ENCODE measurements at regions not wholly inside any gene's neighbourhood (a gene's known extent, or its start where the extent isn't known, plus 50 kb on each side); places are given as distances from the start of the nearest gene placed in this dataset.

DNA sequence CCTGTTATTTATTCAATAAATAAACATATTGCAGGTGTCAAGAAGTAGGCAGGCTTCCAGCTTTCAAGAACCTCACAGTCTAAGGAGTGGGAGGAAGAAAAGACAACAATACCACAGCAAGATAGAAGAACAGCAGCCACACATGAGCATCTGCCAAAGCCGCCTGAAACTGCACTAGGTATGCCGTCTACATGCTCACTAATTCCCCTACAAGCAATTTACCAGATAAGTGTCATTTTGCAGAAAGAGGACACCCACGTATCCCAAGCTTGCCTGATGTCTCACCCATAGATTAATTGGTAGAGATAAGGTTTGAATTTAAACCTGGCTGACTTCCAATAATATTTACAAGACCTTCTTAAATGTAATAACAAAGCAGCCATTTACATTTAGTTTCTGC, 439.4 kb upstream of the CPEB2 start:
- no peak for DNase-seq (ENCODE audit: low read depth)
- Histone ChIP-seq H3K4me3 (ENCODE audit: low read length) (no peak overlapping the region), H3K9ac (ENCODE audit: low read length) (no peak overlapping the region), H3K9me3 (ENCODE audit: control insufficient read depth, low read length) (no peaks in the 10 kb centered on the region), H3K27me3 (replicated peaks; ENCODE audit: control insufficient read depth, insufficient read depth, low read length) (no peaks in the 10 kb centered on the region), H3K36me3 (ENCODE audit: control insufficient read depth, insufficient read depth, low read length, severe bottlenecking) (no peaks in the 10 kb centered on the region), H3K4me1 (ENCODE audit: control insufficient read depth, insufficient read depth, low read length) (peaks cover 4% of the 10 kb centered on the region)

DNA sequence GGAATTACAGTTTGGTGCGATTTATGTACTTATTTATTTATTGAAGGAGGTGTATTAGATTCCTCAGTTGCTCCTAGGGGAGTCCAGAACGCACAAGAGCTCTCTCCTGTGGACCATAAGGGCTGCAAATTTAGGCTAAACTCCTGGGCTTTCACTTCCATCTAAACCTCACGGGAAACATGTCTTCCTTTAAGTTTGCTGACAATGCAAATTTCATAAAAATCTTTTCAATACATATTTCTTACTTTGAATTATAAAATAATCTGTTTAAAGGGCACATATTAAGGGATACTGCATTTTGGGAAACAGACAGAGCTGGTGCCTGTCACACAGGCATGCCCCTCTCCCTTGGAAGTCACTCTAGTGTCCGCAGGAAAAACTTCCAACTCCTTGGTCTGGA, 438.0 kb upstream of the CPEB2 start:
- no peak overlapping the region for H3K4me3 ChIP-seq (ENCODE audit: low read length)
- no peak for DNase-seq (ENCODE audit: low read depth)
- peaks cover 4% of the 10 kb centered on the region for H3K4me1 ChIP-seq (ENCODE audit: control insufficient read depth, insufficient read depth, low read length)
- H3K36me3 ChIP-seq (ENCODE audit: control insufficient read depth, insufficient read depth, low read length, severe bottlenecking) = no peaks in the 10 kb centered on the region
- no peaks in the 10 kb centered on the region for H3K9me3 ChIP-seq (ENCODE audit: control insufficient read depth, low read length)
- no peaks in the 10 kb centered on the region for H3K27me3 ChIP-seq (replicated peaks; ENCODE audit: control insufficient read depth, insufficient read depth, low read length)
- no peak overlapping the region for H3K9ac ChIP-seq (ENCODE audit: low read length)

DNA sequence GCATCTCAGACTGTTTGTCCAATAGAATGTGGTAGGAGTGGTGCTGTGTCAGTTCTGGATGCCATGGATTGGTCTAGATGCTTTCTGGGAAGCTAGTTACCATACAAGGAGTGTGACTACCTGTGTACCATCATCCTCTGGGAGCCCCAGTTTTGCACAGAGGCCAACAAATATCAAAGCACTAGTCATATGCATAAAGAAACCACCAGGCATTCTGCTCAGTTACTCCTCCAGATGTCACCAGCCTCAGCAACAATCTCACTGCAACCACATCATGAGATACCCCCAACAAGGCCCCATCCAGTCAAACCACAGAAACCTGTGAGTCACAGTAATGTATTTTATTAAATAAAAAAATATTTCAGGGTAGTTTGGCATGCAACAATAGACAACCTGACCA, 435.8 kb upstream of the CPEB2 start:
- Histone ChIP-seq H3K27me3 (replicated peaks; ENCODE audit: control insufficient read depth, insufficient read depth, low read length) (no peaks in the 10 kb centered on the region), H3K4me1 (ENCODE audit: control insufficient read depth, insufficient read depth, low read length) (peaks cover 4% of the 10 kb centered on the region), H3K9ac (ENCODE audit: low read length) (no peak overlapping the region), H3K36me3 (ENCODE audit: control insufficient read depth, insufficient read depth, low read length, severe bottlenecking) (no peaks in the 10 kb centered on the region), H3K4me3 (ENCODE audit: low read length) (no peak overlapping the region), H3K9me3 (ENCODE audit: control insufficient read depth, low read length) (no peaks in the 10 kb centered on the region)
- peak; percentile 30 for DNase-seq (ENCODE audit: low read depth)

DNA sequence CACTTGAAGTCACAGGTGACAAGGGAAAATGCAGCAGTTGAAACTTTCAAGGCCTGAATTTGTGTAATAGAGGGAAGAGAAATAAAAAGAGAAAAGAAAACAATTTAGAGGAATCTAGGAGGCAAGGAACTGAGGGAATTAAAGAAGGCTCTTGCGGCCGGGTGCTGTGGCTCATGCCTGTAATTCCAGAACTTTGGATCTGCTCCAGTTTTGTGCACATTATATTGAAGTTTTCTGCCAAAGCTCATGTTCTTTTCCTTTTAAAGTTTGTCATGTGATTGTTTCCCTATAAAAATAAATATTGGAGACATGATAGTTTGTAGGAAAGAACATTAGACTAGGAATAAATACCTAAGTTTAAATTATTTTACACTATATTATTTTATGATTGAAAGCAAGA, 433.9 kb upstream of the CPEB2 start:
- peak; percentile 7 for DNase-seq (ENCODE audit: low read depth)
- no peaks in the 10 kb centered on the region for H3K27me3 ChIP-seq (replicated peaks; ENCODE audit: control insufficient read depth, insufficient read depth, low read length)
- H3K4me3 ChIP-seq (ENCODE audit: low read length) = no peak overlapping the region
- no peaks in the 10 kb centered on the region for H3K36me3 ChIP-seq (ENCODE audit: control insufficient read depth, insufficient read depth, low read length, severe bottlenecking)
- H3K4me1 ChIP-seq (ENCODE audit: control insufficient read depth, insufficient read depth, low read length) = peaks cover 4% of the 10 kb centered on the region
- H3K9ac ChIP-seq (ENCODE audit: low read length) = no peak overlapping the region
- peaks cover 2% of the 10 kb centered on the region for H3K9me3 ChIP-seq (ENCODE audit: control insufficient read depth, low read length)

DNA sequence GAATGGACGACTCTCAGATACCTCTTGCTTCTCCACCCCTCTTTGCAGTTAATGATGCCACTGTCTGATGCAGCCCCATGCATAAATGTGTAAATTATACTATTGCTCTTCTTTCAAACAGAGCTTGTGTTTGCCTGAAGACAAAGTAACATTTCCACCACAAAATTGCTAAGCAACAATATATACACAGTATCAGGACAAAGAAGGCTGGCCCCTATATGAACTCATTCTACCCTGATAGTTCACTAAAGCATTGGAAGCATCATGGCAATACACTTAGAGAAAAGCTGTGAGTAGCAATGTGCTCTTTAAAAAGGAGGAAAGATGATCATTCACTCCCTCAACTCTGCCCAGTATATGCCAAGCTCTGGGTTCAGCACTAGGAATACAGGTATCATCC, 427.0 kb upstream of the CPEB2 start:
- no peak for DNase-seq (ENCODE audit: low read depth)
- Histone ChIP-seq H3K4me1 (ENCODE audit: control insufficient read depth, insufficient read depth, low read length) (no peaks in the 10 kb centered on the region), H3K27me3 (replicated peaks; ENCODE audit: control insufficient read depth, insufficient read depth, low read length) (peaks cover 5% of the 10 kb centered on the region), H3K9me3 (ENCODE audit: control insufficient read depth, low read length) (peaks cover 6% of the 10 kb centered on the region), H3K4me3 (ENCODE audit: low read length) (no peak overlapping the region), H3K36me3 (ENCODE audit: control insufficient read depth, insufficient read depth, low read length, severe bottlenecking) (no peaks in the 10 kb centered on the region), H3K9ac (ENCODE audit: low read length) (no peak overlapping the region)

DNA sequence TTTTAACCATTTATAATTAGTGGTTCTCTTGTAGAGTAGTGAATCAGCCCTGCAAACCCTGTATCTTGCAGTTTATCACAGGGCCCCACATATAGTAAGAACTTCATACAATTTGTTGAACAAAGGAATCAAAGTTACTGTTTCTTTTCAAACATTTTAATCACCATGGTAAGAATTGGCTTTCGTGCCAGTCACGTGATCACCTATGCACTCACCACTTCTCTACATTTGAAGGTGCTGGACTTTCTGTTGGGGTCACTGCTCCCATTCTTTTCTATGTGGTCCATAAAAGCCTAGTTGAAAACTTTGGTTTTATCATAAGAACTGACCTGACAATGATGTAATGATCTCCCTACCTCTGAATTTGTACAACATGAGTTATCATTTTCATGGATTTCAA, 426.4 kb upstream of the CPEB2 start:
- no peaks in the 10 kb centered on the region for H3K36me3 ChIP-seq (ENCODE audit: control insufficient read depth, insufficient read depth, low read length, severe bottlenecking)
- peaks cover 6% of the 10 kb centered on the region for H3K9me3 ChIP-seq (ENCODE audit: control insufficient read depth, low read length)
- no peaks in the 10 kb centered on the region for H3K4me1 ChIP-seq (ENCODE audit: control insufficient read depth, insufficient read depth, low read length)
- no peak overlapping the region for H3K4me3 ChIP-seq (ENCODE audit: low read length)
- no peak for DNase-seq (ENCODE audit: low read depth)
- no peak overlapping the region for H3K9ac ChIP-seq (ENCODE audit: low read length)
- H3K27me3 ChIP-seq (replicated peaks; ENCODE audit: control insufficient read depth, insufficient read depth, low read length) = peaks cover 5% of the 10 kb centered on the region

DNA sequence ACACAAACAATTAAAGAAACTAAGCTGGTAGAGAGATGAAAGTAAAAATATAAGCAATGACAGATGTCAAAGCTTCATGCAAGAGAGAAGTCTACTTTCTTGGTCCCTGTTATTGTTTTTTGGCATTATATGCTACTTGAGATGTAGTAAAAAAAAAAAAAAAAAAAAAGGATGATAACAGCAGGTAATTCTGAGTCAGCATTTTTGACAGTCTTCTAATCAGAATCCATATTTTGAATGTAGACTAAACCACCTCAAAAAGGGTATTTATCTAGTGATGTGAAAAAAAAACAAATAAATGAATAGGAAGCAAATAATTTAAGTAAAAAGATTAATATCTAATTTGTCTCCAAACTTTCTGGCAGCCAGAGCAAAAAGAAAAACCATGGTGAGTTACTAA, 422.2 kb upstream of the CPEB2 start:
- H3K4me3 ChIP-seq (ENCODE audit: low read length) = no peak overlapping the region
- H3K9ac ChIP-seq (ENCODE audit: low read length) = no peak overlapping the region
- H3K27me3 ChIP-seq (replicated peaks; ENCODE audit: control insufficient read depth, insufficient read depth, low read length) = peaks cover 5% of the 10 kb centered on the region
- DNase-seq (ENCODE audit: low read depth) = no peak
- H3K36me3 ChIP-seq (ENCODE audit: control insufficient read depth, insufficient read depth, low read length, severe bottlenecking) = no peaks in the 10 kb centered on the region
- no peaks in the 10 kb centered on the region for H3K4me1 ChIP-seq (ENCODE audit: control insufficient read depth, insufficient read depth, low read length)
- H3K9me3 ChIP-seq (ENCODE audit: control insufficient read depth, low read length) = no peaks in the 10 kb centered on the region

DNA sequence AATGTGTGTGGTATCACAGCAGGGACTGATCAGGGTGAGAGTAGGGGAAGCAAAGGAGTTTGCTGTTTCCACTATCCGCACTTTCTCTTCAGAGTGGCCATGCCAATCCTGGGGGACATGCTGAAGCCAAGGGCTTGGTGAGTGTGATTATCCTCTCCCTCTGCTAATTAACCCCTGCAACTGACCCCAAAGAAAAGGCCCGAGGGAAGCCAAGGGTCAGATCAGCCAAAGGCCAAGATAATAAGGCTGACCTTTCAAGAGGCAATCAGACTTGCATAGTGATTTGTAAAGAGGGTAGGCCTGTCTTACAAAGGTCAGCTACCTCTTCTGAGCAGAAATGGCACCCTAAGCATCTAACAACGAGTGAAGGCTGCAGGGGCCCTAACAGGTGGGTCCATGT, 420.5 kb upstream of the CPEB2 start:
- H3K36me3 ChIP-seq (ENCODE audit: control insufficient read depth, insufficient read depth, low read length, severe bottlenecking) = no peaks in the 10 kb centered on the region
- no peak overlapping the region for H3K9ac ChIP-seq (ENCODE audit: low read length)
- no peaks in the 10 kb centered on the region for H3K9me3 ChIP-seq (ENCODE audit: control insufficient read depth, low read length)
- peaks cover 5% of the 10 kb centered on the region for H3K27me3 ChIP-seq (replicated peaks; ENCODE audit: control insufficient read depth, insufficient read depth, low read length)
- H3K4me3 ChIP-seq (ENCODE audit: low read length) = no peak overlapping the region
- DNase-seq (ENCODE audit: low read depth) = no peak
- H3K4me1 ChIP-seq (ENCODE audit: control insufficient read depth, insufficient read depth, low read length) = no peaks in the 10 kb centered on the region

DNA sequence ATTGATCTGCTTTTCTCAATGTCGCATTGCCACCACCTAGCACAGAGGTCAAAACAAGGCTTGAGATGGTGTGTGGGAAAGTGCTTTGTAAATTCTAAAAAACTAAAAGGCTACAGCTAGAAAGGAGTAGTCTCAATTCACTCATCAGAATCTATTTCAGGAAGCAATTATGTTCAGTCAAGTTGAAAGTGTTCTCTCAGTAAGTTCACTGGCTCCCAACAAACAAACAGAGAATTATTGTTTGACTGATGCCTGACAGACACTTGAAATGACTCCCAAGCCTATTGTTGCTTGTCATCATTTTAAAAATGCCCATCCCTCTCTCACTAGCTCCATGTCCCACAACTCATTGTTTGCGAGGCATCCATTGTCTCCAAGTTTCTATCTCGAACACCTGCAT, 419.6 kb upstream of the CPEB2 start:
- Histone ChIP-seq H3K4me1 (ENCODE audit: control insufficient read depth, insufficient read depth, low read length) (no peaks in the 10 kb centered on the region), H3K36me3 (ENCODE audit: control insufficient read depth, insufficient read depth, low read length, severe bottlenecking) (no peaks in the 10 kb centered on the region), H3K9me3 (ENCODE audit: control insufficient read depth, low read length) (no peaks in the 10 kb centered on the region), H3K27me3 (replicated peaks; ENCODE audit: control insufficient read depth, insufficient read depth, low read length) (peaks cover 5% of the 10 kb centered on the region), H3K9ac (ENCODE audit: low read length) (no peak overlapping the region), H3K4me3 (ENCODE audit: low read length) (no peak overlapping the region)
- DNase-seq (ENCODE audit: low read depth) = no peak

DNA sequence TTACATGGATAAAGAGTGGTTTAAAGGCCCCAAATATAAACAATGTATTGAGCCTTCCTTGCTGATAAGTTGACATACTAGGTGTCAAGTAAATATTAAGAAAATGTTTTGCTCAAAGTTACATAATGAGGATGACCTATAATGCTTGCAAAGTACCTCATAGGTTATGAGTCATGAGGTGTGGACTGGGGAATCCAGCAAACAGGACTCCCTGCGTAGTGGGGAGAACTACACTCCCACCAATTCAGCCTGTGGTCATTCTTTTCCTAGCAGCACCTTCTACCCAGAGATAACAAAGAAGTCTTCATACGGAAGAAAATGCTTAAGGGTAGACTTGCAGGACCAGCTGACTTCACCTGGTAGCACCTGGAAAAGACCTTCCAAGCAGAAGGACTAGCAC, 418.9 kb upstream of the CPEB2 start:
- Histone ChIP-seq H3K9me3 (ENCODE audit: control insufficient read depth, low read length) (no peaks in the 10 kb centered on the region), H3K4me1 (ENCODE audit: control insufficient read depth, insufficient read depth, low read length) (no peaks in the 10 kb centered on the region), H3K4me3 (ENCODE audit: low read length) (no peak overlapping the region), H3K9ac (ENCODE audit: low read length) (no peak overlapping the region), H3K27me3 (replicated peaks; ENCODE audit: control insufficient read depth, insufficient read depth, low read length) (peaks cover 5% of the 10 kb centered on the region), H3K36me3 (ENCODE audit: control insufficient read depth, insufficient read depth, low read length, severe bottlenecking) (no peaks in the 10 kb centered on the region)
- DNase-seq (ENCODE audit: low read depth) = no peak

DNA sequence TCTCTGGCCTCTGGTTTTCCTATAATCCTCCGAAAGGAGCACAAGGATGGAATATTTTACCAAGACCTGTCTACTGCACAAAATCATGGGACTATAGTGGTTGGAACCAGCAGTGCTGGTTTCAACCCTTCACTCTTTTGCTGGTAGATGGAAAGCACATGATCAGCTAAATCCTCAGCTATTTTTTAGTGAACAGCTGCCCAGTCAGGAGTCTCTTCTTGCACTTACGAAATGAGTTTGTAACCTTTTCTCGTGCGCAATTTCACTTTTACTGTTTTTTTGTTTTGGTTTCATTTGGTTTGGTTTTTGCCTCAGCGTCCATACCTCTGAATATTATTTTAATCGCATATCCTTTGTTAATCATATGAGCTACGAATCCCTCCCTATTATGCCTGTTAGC, 418.5 kb upstream of the CPEB2 start:
- no peaks in the 10 kb centered on the region for H3K4me1 ChIP-seq (ENCODE audit: control insufficient read depth, insufficient read depth, low read length)
- H3K4me3 ChIP-seq (ENCODE audit: low read length) = no peak overlapping the region
- H3K36me3 ChIP-seq (ENCODE audit: control insufficient read depth, insufficient read depth, low read length, severe bottlenecking) = no peaks in the 10 kb centered on the region
- no peaks in the 10 kb centered on the region for H3K9me3 ChIP-seq (ENCODE audit: control insufficient read depth, low read length)
- no peak for DNase-seq (ENCODE audit: low read depth)
- peaks cover 3% of the 10 kb centered on the region for H3K27me3 ChIP-seq (replicated peaks; ENCODE audit: control insufficient read depth, insufficient read depth, low read length)
- H3K9ac ChIP-seq (ENCODE audit: low read length) = no peak overlapping the region

DNA sequence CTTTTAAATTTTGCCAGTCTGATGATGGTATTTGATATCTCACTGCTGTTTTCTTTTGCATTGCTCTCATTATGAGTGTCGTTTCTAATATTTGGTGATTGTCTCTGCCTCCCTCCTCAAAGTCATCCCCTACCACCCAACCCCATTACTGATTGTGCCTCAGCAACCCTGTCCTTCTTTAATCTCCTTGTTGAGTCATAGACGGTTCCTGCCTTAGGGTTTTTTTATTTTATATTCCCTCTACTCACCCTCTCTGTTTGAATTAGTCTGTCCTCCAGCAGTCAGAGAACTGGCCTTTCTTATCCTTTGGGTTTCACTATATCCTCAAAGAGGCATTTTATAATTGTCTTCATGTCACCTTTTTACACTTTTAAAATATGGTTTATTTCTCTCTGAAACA, 409.3 kb upstream of the CPEB2 start:
- Histone ChIP-seq H3K9ac (ENCODE audit: low read length) (no peak overlapping the region), H3K4me3 (ENCODE audit: low read length) (no peak overlapping the region), H3K36me3 (ENCODE audit: control insufficient read depth, insufficient read depth, low read length, severe bottlenecking) (no peaks in the 10 kb centered on the region), H3K9me3 (ENCODE audit: control insufficient read depth, low read length) (no peaks in the 10 kb centered on the region), H3K4me1 (ENCODE audit: control insufficient read depth, insufficient read depth, low read length) (no peaks in the 10 kb centered on the region), H3K27me3 (replicated peaks; ENCODE audit: control insufficient read depth, insufficient read depth, low read length) (no peaks in the 10 kb centered on the region)
- DNase-seq (ENCODE audit: low read depth) = no peak
